Amygdala (tissue), 56 donors: ENCODE measurements at regions not wholly inside any gene's neighbourhood (a gene's known extent, or its start where the extent isn't known, plus 50 kb on each side); places are given as distances from the start of the nearest gene placed in this dataset.

Experiments used
- DNase-seq, 56 donors: peaks; one replicate each; lab custom pipeline; 2025; lab: John Stamatoyannopoulos, UW

DNA sequence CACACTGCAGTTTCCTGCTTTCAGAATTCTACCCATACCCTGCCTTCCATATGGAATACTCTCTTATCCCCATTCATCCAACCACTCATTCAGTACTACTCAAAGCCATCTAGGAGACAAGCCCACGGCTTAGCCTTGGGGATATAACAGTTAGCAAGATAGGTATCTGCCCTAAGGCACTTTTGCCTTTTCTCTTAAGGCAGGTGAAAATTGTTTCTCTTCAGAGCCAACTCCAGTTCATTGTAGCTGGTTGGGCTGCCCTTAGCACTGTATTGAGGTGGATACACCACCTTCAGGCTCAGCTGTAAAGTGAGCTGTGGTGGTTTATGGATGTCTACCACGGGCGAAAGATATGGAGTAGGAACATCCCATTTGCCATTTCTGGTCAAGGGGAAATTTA, 729.7 kb upstream of the TBX3 start:
- DNase-seq = no peak

DNA sequence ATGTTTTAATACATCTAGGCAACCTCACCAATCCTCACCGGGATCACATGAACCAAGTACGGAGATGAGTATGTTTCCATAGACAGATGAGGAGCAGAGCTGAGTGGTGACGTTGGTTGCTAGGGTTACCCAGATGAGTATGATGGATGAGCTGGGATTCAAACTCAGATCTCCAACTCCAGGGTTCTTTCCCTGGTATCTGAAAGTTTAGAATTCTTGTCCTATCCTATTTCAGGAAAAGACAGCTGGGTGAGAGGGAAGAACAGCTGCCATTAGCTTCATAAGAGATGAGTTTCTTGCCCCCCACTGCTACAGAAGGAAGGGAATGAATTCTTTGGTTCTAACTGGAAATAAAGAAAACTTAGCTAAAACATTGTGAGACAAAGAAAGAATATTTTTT, 728.9 kb upstream of the TBX3 start:
- DNase-seq = no peak

DNA sequence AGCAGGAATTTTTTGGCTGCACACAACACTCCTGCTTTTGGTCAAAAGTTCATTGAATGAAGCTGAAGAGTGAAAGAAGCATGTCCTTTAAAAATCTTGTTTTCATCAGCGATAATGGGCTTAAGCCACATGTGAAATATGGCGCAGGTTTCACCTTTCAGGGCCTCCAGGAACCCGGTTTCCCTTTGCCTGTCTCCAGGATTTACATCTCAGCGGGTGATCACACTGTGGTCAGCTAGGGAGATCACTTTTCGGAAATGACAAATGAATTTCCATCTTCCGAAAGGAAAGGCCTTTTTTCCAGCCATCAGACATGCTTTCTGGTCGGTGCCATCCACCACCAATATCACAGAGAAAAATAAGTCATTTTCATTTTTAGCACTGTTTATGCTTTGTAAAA, 727.1 kb upstream of the TBX3 start:
- DNase-seq = no peak

DNA sequence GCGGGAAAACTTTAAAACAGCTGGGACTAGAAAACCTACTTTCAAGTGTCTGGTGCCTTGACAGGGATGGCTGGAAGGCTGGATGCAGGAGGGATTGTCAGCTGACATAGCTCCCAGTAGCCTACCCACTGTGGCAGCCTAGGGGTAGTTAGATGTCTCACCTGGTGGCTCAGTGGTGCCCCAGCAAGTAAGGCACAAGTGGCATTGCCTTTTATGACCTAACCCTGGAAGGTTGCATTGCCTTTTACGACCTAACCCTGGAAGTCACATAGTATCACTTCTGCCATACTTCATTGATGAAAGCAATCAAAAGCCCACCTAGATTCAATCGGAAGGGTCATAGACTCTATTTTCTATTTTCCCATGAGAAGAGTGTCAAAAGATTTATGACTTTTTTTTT, 724.7 kb upstream of the TBX3 start:
- DNase-seq = no peak

DNA sequence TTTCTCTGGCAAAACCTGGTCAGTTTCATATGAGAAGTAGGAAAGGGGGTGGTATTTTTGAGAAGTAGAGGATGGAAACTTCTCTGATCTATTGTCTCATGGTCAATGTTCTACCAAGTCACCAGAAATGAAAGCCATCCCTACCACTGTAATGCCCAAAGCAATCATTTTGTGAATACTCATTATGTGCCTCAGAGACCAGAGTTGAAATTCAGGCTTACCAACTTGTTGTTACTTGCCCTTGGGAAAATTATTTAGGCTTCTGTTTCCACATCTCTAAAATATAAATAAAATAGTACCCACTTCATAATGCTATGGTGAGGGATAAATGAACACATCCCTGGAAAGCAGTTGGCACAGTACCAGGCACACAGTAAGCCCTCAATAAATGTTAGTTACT, 723.7 kb upstream of the TBX3 start:
- DNase-seq = no peak

DNA sequence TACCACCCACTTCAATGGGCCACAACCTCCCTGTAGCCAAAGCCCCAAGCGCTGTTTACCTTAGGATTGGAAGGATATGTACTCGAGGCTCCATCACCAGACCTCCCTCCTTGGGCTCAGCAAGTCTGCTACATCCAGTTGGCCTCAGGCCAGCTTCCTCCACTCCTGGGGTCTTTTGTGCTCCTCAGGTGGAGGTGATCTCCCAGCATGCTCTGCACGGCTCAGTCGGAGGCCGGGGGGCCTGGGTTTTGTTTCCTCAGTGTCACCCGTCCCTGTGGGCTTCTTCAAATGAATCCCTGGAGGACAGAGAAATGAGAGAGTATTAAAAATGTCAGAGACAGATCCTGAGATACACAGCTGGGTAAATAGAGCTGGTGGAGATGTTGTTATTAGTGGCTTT, 723.1 kb upstream of the TBX3 start:
- DNase-seq = no peak

DNA sequence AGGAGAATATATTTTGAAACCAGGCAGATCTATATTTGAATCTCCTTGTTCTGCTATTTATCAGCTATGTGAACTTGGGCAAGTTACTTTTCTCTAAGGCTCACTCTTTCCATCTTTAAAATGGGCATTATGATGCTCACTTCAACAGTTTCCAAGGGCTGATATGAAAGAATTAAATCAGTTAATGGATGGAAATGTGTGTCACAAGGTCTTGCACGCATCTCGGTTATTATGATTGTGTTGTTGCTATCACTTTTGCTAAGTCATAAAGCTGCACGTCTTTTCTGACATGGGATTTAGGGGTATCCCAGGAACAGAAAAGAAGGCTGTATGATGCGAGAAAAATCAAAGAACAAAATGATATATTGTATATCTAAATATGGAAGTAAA, 721.5 kb upstream of the TBX3 start:
- DNase-seq = no peak

DNA sequence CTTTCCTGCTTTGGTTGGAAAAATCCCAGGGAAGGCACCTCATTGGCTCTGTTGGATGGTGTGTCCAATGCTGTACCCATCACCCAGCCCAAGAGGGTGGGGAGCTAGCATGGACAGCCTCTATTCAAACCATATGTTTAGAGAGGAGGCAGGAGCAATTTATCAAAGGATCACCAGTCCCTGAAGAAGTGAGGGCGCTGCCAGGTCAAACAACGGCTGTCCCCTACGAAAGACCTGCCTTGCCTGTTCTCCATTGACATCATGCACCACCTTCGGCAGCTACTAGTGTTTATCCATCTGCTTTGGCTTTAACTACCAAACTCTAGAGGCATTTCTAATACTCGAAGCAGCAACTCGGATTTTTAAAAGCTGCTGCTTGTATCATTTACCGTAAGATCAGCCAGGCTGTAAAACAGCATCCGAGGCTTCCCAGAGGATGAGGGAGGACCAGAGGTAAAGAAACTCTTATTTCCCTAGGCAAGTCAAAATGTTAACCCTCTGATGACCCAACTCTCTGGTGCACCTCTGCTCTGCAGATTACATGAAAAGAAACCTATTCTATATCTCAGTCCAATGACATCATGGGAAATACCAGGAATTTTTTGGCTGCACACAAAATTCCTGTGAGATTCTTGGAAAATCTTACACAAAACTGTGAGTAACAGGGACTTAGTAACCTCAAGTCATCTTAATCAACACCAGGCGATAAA, 720.9 kb upstream of the TBX3 start:
- DNase-seq = no peak

DNA sequence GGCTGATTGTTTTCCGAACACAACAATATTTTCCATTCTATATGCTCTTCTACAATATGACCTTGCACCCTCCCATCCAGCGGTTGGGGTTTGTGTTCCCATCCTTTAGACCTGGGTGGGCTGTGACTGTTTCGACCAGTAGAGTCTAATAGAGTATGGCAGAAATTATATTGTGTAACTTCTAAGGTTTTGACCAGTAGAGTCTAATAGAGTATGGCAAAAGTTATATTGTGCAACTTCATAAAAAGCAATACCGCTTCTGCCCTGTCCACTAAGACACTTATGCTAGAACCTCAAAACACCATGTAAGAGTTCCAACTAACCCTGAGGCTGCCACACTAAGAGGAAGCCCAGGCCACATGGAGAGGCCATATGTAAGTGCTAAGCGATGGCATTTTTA, 719.7 kb upstream of the TBX3 start:
- no peak for DNase-seq

DNA sequence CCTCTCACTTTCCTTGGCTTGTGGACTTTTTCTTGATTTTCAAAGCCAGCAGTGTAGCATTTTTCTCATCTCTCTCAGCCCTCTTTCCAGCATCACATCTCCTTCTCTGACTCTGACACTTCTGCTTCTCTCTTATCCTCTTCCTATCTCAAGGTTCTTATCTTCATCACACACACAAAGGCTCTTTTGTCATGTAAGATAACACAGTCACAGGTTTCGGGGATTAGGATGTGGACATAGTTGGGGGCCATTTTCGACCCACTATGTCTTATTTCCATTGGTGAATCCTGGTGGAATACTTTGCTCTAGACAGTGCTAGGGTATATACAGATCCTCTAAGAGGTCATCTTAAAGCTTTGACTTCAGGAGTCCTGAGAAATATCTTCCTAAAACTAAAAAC, 719.3 kb upstream of the TBX3 start:
- DNase-seq = no peak

DNA sequence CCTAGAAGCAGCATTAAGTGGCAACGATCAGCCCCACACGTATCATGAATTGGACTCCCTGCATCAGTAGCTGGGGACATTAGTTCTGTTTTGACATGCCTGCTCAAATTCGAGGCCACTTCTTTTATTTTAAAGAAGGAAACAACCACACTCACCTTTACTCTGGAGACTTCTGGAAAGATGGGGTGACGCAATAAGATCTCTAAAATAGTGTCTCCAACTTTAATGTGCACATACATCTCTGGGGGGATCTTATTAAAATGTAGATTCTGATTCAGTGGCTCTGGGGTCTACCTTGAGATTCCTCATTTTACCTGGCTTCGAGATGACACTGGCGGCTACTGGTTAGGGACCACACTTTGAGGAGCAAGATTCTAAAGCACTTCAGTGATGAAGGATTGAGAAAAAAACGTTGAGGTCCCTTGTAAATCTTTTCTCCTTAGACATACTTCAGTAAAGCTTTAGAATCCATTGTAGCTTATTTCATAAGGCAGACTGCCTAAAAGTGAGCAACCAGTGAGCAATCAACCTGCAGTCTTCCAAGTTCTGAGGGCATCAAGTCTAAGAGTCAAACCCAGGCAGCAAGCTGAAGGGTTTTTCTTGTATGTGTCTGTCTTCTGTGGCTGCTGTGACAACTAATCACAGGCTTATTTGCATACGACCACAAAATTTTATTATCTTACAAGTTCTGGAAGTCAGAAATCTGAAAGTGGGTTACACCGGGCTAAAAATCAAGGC, 718.6 kb upstream of the TBX3 start:
- DNase-seq = no peak

DNA sequence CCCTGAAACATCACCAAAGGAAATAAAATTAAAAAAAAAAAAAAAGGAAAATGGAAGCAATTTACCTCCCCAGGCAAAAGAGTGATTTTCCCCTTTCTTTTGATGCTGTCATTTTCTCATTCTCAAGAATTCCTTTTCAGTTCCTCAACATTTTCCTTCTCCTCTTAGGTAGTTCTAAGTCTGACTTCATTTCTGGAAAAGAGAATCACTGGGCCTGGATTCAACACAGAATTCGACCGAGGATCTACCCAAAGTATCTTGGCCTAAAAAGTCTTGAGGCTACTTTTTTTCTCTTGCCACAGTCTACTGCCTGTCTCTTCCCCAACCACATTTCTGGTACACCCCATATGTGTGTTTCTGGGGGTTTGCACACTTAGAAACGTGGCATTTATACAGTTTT, 717.8 kb upstream of the TBX3 start:
- no peak for DNase-seq

DNA sequence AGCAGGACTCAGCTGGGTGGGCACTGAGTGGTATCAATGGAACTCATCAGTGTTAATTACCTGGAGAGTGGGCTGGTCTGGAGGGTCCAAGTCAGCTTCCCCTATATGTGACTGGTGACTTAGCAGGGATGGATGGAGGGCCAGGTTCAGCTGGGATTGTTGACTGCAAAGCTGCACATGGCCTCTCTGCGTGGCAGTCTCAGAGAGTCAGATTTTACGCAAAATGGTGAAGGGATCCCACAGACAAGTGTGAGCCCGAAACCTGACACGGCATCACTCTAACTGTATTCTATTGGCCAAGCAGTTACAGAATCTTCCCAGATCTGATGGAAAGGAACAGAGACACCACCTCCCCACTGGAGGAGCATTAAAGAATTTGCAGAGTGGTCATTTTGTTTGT, 716.0 kb upstream of the TBX3 start:
- DNase-seq = no peak

DNA sequence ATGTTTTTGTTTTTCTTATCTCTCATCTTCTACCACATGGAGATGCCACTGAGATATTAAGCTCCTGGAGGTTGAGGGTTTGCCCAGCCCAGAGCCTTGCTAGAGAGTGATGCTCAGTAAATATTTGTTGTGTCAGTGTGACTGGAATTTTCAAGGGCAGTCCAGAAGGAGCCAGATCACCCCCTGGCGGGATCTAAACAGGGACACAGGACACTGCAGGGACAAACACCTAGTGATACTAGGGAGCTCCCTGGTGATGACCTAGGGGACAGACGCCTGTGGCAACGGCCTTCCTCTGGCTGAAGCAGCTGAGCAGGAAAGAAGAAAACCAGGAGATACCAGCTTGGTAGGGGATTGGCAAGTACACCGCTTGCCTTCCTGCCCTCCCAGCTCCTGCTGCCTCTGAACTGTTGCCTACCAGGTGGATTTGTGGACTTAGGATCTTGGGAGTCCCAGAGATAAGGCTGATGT, 714.4 kb upstream of the TBX3 start:
- no peak for DNase-seq

DNA sequence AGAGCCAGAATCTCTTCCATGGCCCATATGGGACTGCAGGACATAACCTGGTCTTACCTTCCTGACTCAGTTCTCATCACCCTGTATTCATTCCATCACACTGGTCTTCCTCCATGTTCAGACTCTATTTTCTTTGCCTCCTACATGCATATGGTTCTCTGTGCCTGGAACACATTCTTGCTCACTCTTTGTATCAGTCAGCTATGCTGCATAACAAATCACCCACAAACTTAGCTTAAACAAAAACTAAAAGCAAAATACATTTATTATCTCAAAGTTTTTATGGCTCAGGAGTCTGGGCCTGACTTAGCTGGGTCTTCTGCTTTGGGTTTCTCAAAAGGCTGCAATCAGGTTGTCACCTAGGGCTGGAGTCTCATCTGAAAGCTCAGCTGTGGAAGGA, 712.6 kb upstream of the TBX3 start:
- DNase-seq = no peak

DNA sequence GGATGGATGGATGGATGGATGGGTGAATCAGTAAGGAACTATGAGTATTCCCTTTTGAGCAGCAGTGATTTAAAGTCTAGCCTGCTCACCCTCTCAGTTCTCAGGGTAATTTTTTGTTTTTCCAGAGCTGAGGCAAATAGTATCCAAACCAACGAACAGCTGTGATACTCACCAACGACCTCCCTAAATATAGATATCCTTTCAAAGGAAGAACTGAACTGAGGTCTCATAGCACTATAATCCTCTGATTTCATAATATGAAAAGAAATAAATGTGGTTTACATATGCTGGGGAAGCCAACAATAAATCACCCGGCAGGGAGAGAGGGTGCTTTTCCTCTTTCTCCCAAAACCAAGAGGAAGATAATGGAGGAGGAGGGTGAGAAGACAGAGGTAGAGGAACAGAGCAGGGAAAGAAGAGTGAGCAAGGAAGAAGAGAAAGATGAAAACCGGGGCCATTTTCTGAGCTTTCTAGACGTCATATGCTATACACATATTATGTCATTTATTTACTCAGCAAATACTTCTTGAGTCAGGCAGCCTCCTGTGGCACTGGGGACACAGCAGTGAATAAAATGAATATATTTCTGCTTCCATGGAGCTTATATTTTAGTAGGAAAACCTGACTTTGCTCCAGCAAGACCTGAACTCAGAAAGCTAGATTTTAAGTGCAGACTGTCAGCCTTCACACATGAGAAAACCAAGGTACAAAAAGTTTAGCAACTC, 710.7 kb upstream of the TBX3 start:
- no peak for DNase-seq

DNA sequence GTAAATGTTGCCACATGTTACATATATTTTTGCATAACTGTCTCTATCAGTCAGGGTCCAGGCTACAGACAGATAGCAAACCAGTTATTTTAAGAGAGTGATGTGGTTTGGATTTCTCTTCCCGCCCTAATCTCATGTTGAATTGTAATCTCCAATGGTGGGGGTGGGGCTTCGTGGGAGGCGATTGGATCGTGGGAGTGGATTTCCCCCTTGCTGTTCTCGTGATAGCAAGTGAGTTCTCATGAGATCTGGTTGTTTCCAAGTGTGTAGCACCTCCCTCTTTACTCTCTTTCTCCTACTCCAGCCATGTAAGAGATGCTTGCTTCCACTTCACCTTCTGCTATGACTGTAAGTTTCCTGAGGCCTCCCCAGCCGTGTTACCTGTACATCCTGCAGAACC, 704.2 kb upstream of the TBX3 start:
- no peak for DNase-seq

DNA sequence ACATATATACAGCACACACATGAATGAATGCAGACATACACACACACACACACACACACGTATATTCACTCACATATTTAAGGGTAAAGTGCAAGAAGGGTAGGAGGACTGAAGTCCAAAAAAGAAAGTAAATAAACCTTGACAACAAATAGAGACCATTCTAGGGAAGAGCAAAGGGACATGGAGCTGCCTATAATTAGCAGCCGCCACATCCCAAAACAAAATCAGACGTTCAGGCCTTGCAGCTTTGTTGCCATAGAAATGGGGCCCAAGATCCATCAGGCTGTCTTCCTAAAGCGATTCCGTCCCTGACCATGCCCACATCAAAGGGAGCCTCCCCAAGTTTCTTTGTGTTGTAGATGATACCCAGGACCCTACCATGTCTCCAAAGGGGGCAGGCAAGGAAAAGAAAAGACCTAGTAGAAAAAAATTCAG, 703.5 kb upstream of the TBX3 start:
- DNase-seq = no peak

DNA sequence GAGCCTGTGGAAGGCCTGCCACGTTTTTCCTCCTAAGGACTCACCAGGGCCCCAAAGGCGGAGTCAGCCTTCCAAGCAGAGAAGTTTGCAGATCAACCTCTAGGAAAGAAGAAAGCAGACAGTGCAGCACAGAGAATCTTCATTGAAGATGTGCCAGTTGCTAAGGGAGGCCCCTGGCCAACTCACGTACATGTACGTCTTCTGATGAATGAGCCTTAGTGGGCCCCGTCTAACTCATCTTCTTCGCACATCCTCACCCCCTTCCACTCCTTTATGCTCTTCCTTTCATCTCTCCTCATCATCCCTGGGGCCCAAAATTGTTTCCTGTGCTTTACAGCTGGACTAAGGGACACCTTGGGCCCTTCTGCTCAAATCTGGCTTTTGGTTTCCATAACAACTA, 703.0 kb upstream of the TBX3 start:
- no peak for DNase-seq

DNA sequence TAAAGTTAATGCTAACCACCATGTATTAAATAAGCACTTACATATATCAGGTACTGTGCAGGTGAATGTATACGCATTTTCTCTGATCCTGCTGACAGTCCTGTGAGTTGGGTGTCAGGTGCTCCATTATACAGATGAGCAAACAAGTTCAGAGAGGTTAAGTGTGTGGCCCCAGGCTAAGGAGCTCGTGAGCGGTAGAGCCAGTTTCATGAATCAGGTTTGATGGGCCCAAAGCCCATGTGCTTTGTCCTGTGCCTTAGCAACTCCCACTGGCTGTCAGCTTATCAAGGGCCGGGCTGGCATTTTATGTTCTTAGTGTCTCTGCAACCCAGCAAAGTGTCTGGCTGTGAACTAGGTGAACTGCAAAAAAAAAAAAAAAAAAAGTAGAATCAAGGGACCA, 701.2 kb upstream of the TBX3 start:
- DNase-seq = no peak

DNA sequence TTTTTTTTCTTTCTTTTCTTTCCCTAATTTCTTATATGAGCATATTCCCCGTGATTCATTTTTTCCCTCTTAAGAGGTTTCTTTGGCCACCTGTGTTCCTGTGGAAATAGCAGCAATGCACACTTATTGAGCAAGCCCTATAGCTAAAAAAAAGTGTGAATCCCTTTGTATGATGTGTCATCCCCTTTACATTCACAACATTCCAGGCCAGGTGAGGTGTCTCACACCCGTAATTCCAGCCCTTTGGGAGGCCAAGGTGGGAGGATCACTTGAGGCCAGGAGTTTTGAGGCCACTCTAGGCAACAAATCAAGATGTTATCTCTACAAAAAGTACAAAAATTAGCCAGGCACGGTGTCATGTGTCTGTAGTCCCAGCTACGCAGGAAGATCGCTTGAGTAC, 700.4 kb upstream of the TBX3 start:
- no peak for DNase-seq

DNA sequence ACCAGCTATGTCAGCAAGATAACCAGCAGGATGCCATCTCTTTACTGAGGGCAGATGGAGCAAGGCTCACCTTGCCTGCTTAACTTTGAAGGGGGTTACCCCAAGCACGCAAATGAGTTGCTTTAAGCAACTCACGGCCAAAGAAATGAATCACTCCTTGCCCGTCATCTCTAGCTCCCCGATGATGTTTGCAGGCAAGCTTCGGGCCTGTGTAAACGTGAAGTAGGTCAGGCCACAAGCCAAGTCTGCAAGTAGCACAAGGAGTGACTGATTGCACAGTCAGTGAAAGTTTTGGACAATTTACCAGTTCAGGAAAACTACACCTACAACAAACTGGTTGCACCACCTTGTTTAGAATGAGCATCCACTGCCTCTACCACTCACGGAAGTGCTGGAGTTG, 699.7 kb upstream of the TBX3 start:
- peak in 1 of 56 donors; percentile 1 for DNase-seq
